Muscle of leg (tissue), 3 donors: ENCODE measurements at regions not wholly inside any gene's neighbourhood (a gene's known extent, or its start where the extent isn't known, plus 50 kb on each side); places are given as distances from the start of the nearest gene placed in this dataset.

Experiments used
- DNase-seq: peaks from one replicate; pipeline ENCODE4 v3.0.0; 2013
- H3K27ac ChIP-seq: one replicate; pipeline ENCODE4 v1.5.1; 2013; ENCODE audit warnings: mild to moderate bottlenecking, low read length, control low read depth
- H3K27me3 ChIP-seq: one replicate; pipeline ENCODE4 v1.6.1; 2013; ENCODE audit warnings: low read length; ENCODE audit not compliant: control insufficient read depth, insufficient read depth
- H3K36me3 ChIP-seq: one replicate; pipeline ENCODE4 v1.6.1; 2013; ENCODE audit warnings: low read length; ENCODE audit not compliant: control insufficient read depth, insufficient read depth
- H3K4me1 ChIP-seq: one replicate; pipeline ENCODE4 v1.6.1; 2013; ENCODE audit warnings: low read length; ENCODE audit not compliant: control insufficient read depth, insufficient read depth
- H3K4me3 ChIP-seq: one replicate; pipeline ENCODE4 v1.5.1; 2013; ENCODE audit warnings: low read length, control low read depth
- H3K9me3 ChIP-seq: replicated peaks from 2 replicates; pipeline ENCODE4 v1.6.1; 2013; ENCODE audit warnings: low read depth, low read length; ENCODE audit not compliant: control insufficient read depth
- WGBS: methylation state at CpG from one replicate; pipeline ENCODE4 v1.1.5; 2013; ENCODE audit warnings: missing lambda C conversion rate; ENCODE audit not compliant: insufficient coverage; 5-methylcytosine and 5-hydroxymethylcytosine counted together

DNA sequence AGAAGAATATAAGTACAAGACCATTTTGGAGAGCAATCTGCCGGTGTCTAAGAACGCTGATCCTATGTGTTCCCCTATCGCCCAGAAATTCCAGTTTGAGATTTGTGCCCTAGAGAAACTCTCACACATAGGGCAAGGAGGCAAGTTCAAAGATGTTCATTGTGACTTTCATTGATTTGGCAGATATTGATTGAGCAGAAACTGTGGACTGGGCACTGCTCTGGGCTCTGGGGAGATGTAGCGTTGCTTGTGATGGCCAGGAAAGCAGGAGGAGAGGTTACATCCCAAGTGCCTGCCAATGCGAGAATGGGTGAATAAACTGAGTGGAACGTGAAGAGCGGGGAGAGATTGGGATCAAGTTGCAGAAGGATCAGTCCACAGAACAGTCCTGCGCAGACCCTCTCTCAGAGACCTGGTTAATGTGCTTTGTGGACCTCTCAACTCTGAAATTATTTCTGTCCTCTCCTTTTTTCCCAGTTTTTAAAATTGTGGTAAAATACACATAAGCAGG is 123.9 kb upstream of the PEG3 start:
- Histone ChIP-seq H3K4me3 (no peak overlapping the region), H3K4me1 (peaks cover 20% of the 10 kb centered on the region), H3K9me3 (no peaks in the 10 kb centered on the region), H3K27me3 (no peaks in the 10 kb centered on the region), H3K36me3 (no peaks in the 10 kb centered on the region), H3K27ac (no peak overlapping the region)
- WGBS = 69% methylated on average over 4 of the region's 8 CpGs
- DNase-seq = no peak

DNA sequence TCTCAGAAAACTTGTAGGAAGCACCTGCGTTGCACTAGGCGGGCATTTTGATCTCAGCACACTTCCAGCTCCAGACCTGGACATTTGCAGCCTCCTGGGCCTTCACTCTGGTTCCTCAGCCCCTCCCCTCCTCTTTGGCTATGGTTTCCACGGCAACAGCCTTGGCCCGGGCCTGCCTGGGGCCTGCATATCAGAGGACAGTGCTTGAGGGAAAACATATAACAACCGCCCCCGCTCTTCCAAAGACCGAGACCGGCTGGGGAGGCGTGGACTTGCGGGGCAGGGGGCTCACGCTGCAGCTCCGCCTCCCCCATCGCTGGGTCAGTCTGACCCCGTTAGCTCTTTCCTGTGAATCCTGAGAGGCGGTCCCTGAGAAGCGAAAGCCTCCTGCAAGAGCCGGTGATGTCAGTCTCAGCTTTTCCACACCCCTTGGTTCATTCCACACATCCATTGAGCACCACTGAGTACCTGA is 125.7 kb upstream of the PEG3 start:
- Histone ChIP-seq H3K4me3 (no peak overlapping the region), H3K9me3 (no peaks in the 10 kb centered on the region)
- WGBS = 13% methylated on average over 16 of the region's 17 CpGs

DNA sequence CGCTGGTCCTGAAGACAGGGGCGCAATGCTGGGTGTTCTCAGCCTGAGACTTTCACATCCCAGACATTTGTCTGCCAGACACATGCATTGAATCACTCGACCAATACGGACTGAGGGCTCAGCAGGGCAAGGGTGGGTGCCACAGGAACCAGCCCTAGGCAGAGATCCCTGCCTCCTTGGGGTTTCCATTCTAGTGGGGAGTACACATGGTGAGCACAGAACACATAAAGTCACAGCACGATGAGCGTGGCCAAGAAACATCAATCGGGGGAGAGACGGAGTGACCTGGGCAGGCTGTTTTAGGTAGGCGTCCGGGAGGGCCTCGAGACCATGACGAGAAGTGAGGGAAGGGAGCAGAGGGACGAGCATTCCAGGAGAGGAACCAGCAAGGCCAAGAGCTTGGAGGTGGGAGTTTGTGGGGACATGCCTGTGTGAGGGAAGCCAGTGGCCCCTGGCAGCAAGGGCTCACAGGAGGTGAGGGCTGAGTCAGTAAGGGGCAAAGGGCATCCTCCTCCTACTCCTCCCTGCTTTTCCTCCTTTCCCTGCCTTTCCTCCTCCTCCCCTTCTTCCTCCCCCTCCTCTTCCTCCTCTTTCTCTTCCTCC is 126.3 kb upstream of the PEG3 start:
- Histone ChIP-seq H3K27ac (peak overlapping the region; percentile 79), H3K4me1 (peaks cover 30% of the 10 kb centered on the region), H3K9me3 (no peaks in the 10 kb centered on the region), H3K27me3 (no peaks in the 10 kb centered on the region), H3K4me3 (no peak overlapping the region), H3K36me3 (no peaks in the 10 kb centered on the region)
- 63% methylated on average over 11 of the region's 13 CpGs for WGBS
- DNase-seq = no peak

More for the DNA sequence above, 125.7 kb upstream of the PEG3 start:
- peaks cover 28% of the 10 kb centered on the region for H3K4me1 ChIP-seq
- peak overlapping the region; percentile 79 for H3K27ac ChIP-seq
- no peaks in the 10 kb centered on the region for H3K36me3 ChIP-seq
- H3K27me3 ChIP-seq = no peaks in the 10 kb centered on the region
- peak; percentile 89 for DNase-seq

GRCh38 chr19:56969156-56969555 is 128.6 kb upstream of the PEG3 start:
- H3K27me3 ChIP-seq = no peaks in the 10 kb centered on the region
- no peak overlapping the region for H3K4me3 ChIP-seq
- no peaks in the 10 kb centered on the region for H3K36me3 ChIP-seq
- H3K9me3 ChIP-seq = no peaks in the 10 kb centered on the region
- no CpG with 5 or more reads among the region's 2 CpGs for WGBS
- DNase-seq = peak; percentile 90
- peak overlapping the region; percentile 76 for H3K27ac ChIP-seq
- peaks cover 41% of the 10 kb centered on the region for H3K4me1 ChIP-seq

DNA sequence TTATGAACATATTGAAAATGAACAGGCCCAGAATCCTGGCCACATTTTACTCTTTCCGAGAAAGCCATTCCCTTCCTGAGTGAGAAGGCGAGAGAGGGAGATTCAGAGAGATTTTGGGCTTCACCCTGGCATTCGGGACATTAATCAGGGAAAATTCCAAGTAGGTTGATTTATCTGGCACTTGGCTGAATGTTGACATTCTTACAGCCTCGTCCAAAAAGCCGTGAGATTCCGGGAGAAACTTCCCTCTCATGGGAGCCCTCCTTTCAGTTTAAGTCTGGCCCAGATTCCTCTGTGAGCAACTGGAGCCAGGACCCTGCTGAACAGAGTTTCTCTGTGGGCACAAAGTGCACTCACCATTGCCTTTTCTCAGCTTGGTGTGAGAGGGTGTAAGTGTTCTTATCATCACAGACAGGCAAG is 129.2 kb upstream of the PEG3 start:
- peak overlapping the region; percentile 76 for H3K27ac ChIP-seq
- H3K9me3 ChIP-seq = no peaks in the 10 kb centered on the region
- no peaks in the 10 kb centered on the region for H3K27me3 ChIP-seq
- peak; percentile 90 for DNase-seq
- WGBS = no CpG with 5 or more reads among the region's 6 CpGs
- peaks cover 46% of the 10 kb centered on the region for H3K4me1 ChIP-seq
- no peaks in the 10 kb centered on the region for H3K36me3 ChIP-seq
- no peak overlapping the region for H3K4me3 ChIP-seq

- Histone ChIP-seq H3K4me1 (peaks cover 45% of the 10 kb centered on the region), H3K36me3 (no peaks in the 10 kb centered on the region), H3K27ac (no peak overlapping the region), H3K9me3 (no peaks in the 10 kb centered on the region), H3K27me3 (no peaks in the 10 kb centered on the region), H3K4me3 (no peak overlapping the region)
- no peak for DNase-seq
- 58% methylated on average over 14 of the region's 14 CpGs for WGBS
Measured at GRCh38 chr19:56971230-56971629, 130.7 kb upstream of the PEG3 start.

- WGBS = 50% methylated on average over 6 of the region's 16 CpGs
- Histone ChIP-seq H3K27me3 (no peaks in the 10 kb centered on the region), H3K4me3 (no peak overlapping the region), H3K4me1 (peaks cover 36% of the 10 kb centered on the region), H3K27ac (no peak overlapping the region), H3K9me3 (no peaks in the 10 kb centered on the region), H3K36me3 (no peaks in the 10 kb centered on the region)
- peak; percentile 53 for DNase-seq
Measured at GRCh38 chr19:56972291-56972841, 131.8 kb upstream of the PEG3 start.

- Histone ChIP-seq H3K4me1 (peaks cover 34% of the 10 kb centered on the region), H3K27me3 (no peaks in the 10 kb centered on the region), H3K27ac (no peak overlapping the region), H3K36me3 (no peaks in the 10 kb centered on the region), H3K4me3 (no peak overlapping the region), H3K9me3 (no peaks in the 10 kb centered on the region)
- WGBS = 36% methylated on average over 6 of the region's 12 CpGs
- DNase-seq = peak; percentile 68
Measured at GRCh38 chr19:56973713-56974555, 133.4 kb upstream of the PEG3 start.

GRCh38 chr19:56974556-56975207 is 134.2 kb upstream of the PEG3 start:
- no peaks in the 10 kb centered on the region for H3K27me3 ChIP-seq
- H3K27ac ChIP-seq = no peak overlapping the region
- WGBS = 52% methylated on average over 7 of the region's 8 CpGs
- H3K36me3 ChIP-seq = no peaks in the 10 kb centered on the region
- no peaks in the 10 kb centered on the region for H3K9me3 ChIP-seq
- no peak overlapping the region for H3K4me3 ChIP-seq
- H3K4me1 ChIP-seq = peaks cover 31% of the 10 kb centered on the region
- no peak for DNase-seq

GRCh38 chr19:56976300-56976699 is 135.8 kb upstream of the PEG3 start:
- no peaks in the 10 kb centered on the region for H3K9me3 ChIP-seq
- H3K27me3 ChIP-seq = no peaks in the 10 kb centered on the region

More at GRCh38 chr19:56976300-56976699, 135.8 kb upstream of the PEG3 start:
- Histone ChIP-seq H3K27ac (no peak overlapping the region), H3K4me3 (no peak overlapping the region), H3K36me3 (no peaks in the 10 kb centered on the region), H3K4me1 (peaks cover 24% of the 10 kb centered on the region)
- 86% methylated on average over 1 of the region's 4 CpGs for WGBS
- no peak for DNase-seq
